HepG2 (cell line): ENCODE measurements at regions not wholly inside any gene's neighbourhood (a gene's known extent, or its start where the extent isn't known, plus 50 kb on each side); places are given as distances from the start of the nearest gene placed in this dataset.
A peak's percentile ranks its signal among the peaks of the same experiment; 100 is the strongest.

ENCODE experiments used
- AGO2 ChIP-seq: fragments of 200-400 bp; formaldehyde crosslinking; optimal IDR thresholded peaks from 2 replicates; pipeline ENCODE3; 2017; ENCODE audit warnings: mild to moderate bottlenecking, low read depth, low read length, moderate library complexity
- ARID2 ChIP-seq: sonication (generic); formaldehyde crosslinking; IDR thresholded peaks from 2 replicates; pipeline ENCODE4 v1.8.1; 2022; ENCODE audit warnings: mild to moderate bottlenecking, missing genetic modification reagents, borderline replicate concordance
- BATF2 ChIP-seq: sonication (generic); formaldehyde crosslinking; IDR thresholded peaks from 2 replicates; pipeline ENCODE4 v1.8.0; 2022; ENCODE audit warnings: mild to moderate bottlenecking, missing genetic modification reagents, moderate library complexity
- FOXK2 ChIP-seq: fragments of 450-650 bp; IDR thresholded peaks from 2 replicates; pipeline ENCODE4 v1.6.1; 2016
- GFI1 ChIP-seq: sonication (generic); formaldehyde crosslinking; IDR thresholded peaks from 2 replicates; pipeline ENCODE4 v1.5.0; 2020; ENCODE audit warnings: missing genetic modification reagents, mild to moderate bottlenecking, borderline replicate concordance
- MBD4 ChIP-seq: IDR thresholded peaks from 2 replicates; pipeline ENCODE4 v1.6.1; 2012; ENCODE audit warnings: low read length, inconsistent platforms, borderline replicate concordance
- PRPF4 ChIP-seq: fragments of 200-400 bp; formaldehyde crosslinking; IDR thresholded peaks from 2 replicates; pipeline ENCODE4 v1.6.1; 2016; ENCODE audit warnings: low read length, low read depth; ENCODE audit not compliant: poor library complexity, severe bottlenecking
- RFXAP ChIP-seq: sonication (generic); formaldehyde crosslinking; IDR thresholded peaks from 2 replicates; pipeline ENCODE4 v1.4.0; 2020; ENCODE audit warnings: missing genetic modification reagents, borderline replicate concordance
- SNAPC5 ChIP-seq: sonication (generic); formaldehyde crosslinking; IDR thresholded peaks from 2 replicates; pipeline ENCODE4 v1.8.1; 2023; ENCODE audit warnings: mild to moderate bottlenecking, missing genetic modification reagents, borderline replicate concordance
- ZNF407 ChIP-seq: sonication (generic); formaldehyde crosslinking; IDR thresholded peaks from one replicate; pipeline ENCODE4 v1.5.1; 2020; ENCODE audit warnings: mild to moderate bottlenecking, missing genetic modification reagents; ENCODE audit errors: not compliant biosample characterization
- ZNF510 ChIP-seq: sonication (generic); formaldehyde crosslinking; IDR thresholded peaks from 2 replicates; pipeline ENCODE4 v1.4.0; 2020; ENCODE audit warnings: low read depth, mild to moderate bottlenecking, missing genetic modification reagents
- ZNF609 ChIP-seq: sonication (generic); formaldehyde crosslinking; IDR thresholded peaks from 2 replicates; pipeline ENCODE4 v1.4.0; 2020; ENCODE audit warnings: mild to moderate bottlenecking, missing genetic modification reagents, borderline replicate concordance
- ZNF670 ChIP-seq: sonication (generic); formaldehyde crosslinking; IDR thresholded peaks from 2 replicates; pipeline ENCODE4 v1.8.0; 2022; ENCODE audit warnings: mild to moderate bottlenecking, missing genetic modification reagents, borderline replicate concordance

- TF ChIP-seq ZNF407 (no peak), ZNF510 (CRISPR knock-in tag) (no peak), AGO2 (no peak), GFI1 (no peak), BATF2 (no peak), ZNF670 (CRISPR knock-in tag) (peak; percentile 39; the same call in 1 of the 2 replicates), RFXAP (CRISPR knock-in tag) (no peak), PRPF4 (no peak), MBD4 (no peak), FOXK2 (no peak), ARID2 (CRISPR knock-in tag) (no peak), ZNF609 (CRISPR knock-in tag) (no peak), SNAPC5 (CRISPR knock-in tag) (no peak)
Observed at GRCh38 chr2:2664989-2665833, 334.1 kb upstream of the MYT1L start (continued).
